Duodenal mucosa (tissue), 2 donors: ENCODE measurements at regions not wholly inside any gene's neighbourhood (a gene's known extent, or its start where the extent isn't known, plus 50 kb on each side); places are given as distances from the start of the nearest gene placed in this dataset.

Experiments used
- H3K27ac ChIP-seq: one replicate; pipeline ENCODE4 v1.7.0; 2013; ENCODE audit warnings: low read depth, low read length
- H3K27me3 ChIP-seq, 2 donors: one replicate each; pipeline ENCODE4 v1.7.0; 2013; ENCODE audit warnings: low read length in 2 of 2, control low read depth in 1 of 2; ENCODE audit not compliant: insufficient read depth in 2 of 2, control insufficient read depth in 1 of 2
- H3K36me3 ChIP-seq, 2 donors: one replicate each; pipeline ENCODE4 v1.7.0; 2013; ENCODE audit warnings: low read length in 2 of 2, control low read depth in 1 of 2; ENCODE audit not compliant: insufficient read depth in 2 of 2, control insufficient read depth in 1 of 2
- H3K4me1 ChIP-seq, 2 donors: one replicate each; pipeline ENCODE4 v1.7.0; 2013; ENCODE audit warnings: low read length in 2 of 2, control low read depth in 1 of 2; ENCODE audit not compliant: insufficient read depth in 2 of 2, control insufficient read depth in 1 of 2
- H3K4me3 ChIP-seq, 2 donors: one replicate each; pipeline ENCODE4 v1.7.0; 2013; ENCODE audit warnings: low read length in 2 of 2, low read depth in 1 of 2
- H3K9ac ChIP-seq, 2 donors: one replicate each; pipeline ENCODE4 v1.7.0; 2013; ENCODE audit warnings: low read length in 2 of 2, low read depth in 1 of 2
- H3K9me3 ChIP-seq, 2 donors: one replicate each; pipeline ENCODE4 v1.7.0; 2013; ENCODE audit warnings: low read length in 2 of 2, control low read depth in 1 of 2; ENCODE audit not compliant: control insufficient read depth in 1 of 2

DNA sequence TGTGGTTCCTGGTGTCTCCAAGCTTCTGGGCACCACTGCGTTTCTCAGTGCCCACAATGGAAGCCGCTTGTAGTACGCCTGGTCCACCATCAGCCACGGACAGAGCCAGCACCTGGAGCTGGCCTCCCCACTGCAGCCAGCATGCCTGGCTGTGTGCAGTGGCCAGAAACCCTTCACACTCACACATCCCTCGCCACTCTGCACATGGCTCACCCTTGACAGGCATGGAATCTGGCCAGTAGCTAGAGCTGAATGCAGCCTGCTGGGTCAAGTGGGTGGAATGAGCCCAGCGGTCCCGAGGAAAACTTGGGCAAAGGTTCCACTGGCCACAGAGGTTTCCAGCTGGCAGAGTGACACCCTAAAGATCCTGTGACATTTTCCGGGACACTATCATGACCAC lies 146.0 kb upstream of the ADO start:
- Histone ChIP-seq H3K9me3 (no peaks in the 10 kb centered on the region), H3K4me3 (no peak overlapping the region), H3K36me3 (no peaks in the 10 kb centered on the region), H3K9ac (no peak overlapping the region), H3K27me3 (no peaks in the 10 kb centered on the region), H3K27ac (no peak overlapping the region), H3K4me1 (no peaks in the 10 kb centered on the region)

DNA sequence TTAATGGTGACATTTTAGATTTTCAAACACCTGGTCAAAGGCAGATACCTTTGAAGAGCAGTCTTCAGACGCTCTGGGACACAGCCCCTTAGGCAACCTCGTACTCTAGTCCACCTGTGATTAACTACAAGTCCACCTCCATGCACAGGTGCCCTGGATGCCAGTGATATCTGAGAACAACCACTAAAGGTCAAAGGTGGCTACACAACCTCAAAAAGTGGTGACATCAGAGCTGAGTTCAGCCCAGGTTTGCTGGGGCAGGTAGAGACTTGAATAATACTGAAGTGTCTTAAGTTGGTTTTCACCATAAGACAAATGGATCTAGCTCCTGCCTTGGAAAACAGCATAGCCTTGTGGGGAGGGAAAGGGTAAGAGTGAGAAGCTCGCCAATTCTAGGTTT lies 143.4 kb upstream of the ADO start:
- no peak overlapping the region for H3K27ac ChIP-seq
- H3K4me1 ChIP-seq: no peaks in the 10 kb centered on the region
- no peak overlapping the region for H3K4me3 ChIP-seq
- no peaks in the 10 kb centered on the region for H3K36me3 ChIP-seq
- no peaks in the 10 kb centered on the region for H3K9me3 ChIP-seq
- H3K27me3 ChIP-seq: no peaks in the 10 kb centered on the region
- no peak overlapping the region for H3K9ac ChIP-seq

DNA sequence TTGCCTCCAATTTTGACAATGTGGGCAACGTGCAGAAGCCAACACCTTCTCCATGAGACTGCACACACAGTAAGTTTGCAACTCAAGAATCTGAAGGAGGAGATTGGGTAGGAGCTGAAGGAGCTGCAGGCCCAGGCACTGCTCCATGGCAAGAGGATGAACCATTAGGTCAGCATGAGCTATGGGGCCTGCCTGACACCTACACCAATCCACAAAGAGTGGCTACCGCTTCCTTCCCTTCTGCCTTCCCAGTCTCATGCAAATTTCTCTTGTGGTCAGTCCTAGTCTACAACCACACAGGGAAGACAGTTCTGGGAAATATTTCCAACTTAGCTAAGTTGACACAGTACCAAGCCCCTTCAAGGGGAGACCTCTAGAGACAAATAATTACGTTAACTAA lies 142.0 kb upstream of the ADO start:
- Histone ChIP-seq H3K9ac (no peak overlapping the region), H3K4me3 (no peak overlapping the region), H3K36me3 (no peaks in the 10 kb centered on the region)

DNA sequence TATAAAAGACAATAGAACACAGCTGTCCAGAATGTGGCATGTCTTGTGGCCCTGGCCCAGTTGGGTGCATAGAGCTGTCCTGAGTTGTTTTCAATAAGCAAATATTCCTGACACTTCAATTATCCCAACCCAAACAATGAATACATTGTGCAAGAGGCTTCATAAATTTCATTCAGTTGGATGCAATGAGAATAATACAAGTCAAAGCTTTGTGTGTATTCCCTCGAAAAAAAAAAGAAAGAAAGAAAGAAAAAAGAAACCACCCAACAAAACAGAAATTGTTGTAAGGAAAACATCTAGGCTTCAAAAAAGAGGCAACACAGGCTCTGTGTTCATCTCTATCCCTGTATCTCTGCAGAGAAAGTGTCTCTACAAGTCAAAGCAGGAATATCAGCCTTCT lies 138.7 kb upstream of the ADO start:
- Histone ChIP-seq H3K9me3 (no peaks in the 10 kb centered on the region), H3K9ac (no peak overlapping the region), H3K36me3 (no peaks in the 10 kb centered on the region), H3K27me3 (no peaks in the 10 kb centered on the region), H3K27ac (no peak overlapping the region), H3K4me1 (no peaks in the 10 kb centered on the region), H3K4me3 (no peak overlapping the region)

More for the DNA sequence above, 142.0 kb upstream of the ADO start:
- Histone ChIP-seq H3K27ac (no peak overlapping the region), H3K9me3 (no peaks in the 10 kb centered on the region), H3K27me3 (no peaks in the 10 kb centered on the region), H3K4me1 (no peaks in the 10 kb centered on the region)

DNA sequence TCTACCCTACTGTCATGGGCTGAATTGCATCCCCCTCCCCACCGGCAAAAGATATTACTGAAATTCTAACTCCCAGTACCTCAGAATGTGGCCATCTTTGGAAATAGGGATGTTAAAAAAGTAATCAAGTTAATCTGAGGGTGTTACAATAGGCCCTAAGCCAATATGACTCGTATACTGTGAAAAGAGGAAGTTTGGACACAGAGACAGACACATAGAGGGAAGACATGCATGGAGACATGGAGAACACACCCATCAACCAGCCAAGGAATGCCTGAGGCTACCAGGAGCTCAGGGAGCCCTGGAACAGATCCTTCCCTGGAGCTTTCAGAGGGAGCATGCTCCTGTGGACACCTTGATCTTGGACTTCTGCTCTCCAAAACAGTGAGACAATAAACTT lies 138.2 kb upstream of the ADO start:
- Histone ChIP-seq H3K4me3 (no peak overlapping the region), H3K4me1 (no peaks in the 10 kb centered on the region), H3K36me3 (no peaks in the 10 kb centered on the region), H3K27ac (no peak overlapping the region), H3K9me3 (no peaks in the 10 kb centered on the region), H3K9ac (no peak overlapping the region), H3K27me3 (no peaks in the 10 kb centered on the region)

DNA sequence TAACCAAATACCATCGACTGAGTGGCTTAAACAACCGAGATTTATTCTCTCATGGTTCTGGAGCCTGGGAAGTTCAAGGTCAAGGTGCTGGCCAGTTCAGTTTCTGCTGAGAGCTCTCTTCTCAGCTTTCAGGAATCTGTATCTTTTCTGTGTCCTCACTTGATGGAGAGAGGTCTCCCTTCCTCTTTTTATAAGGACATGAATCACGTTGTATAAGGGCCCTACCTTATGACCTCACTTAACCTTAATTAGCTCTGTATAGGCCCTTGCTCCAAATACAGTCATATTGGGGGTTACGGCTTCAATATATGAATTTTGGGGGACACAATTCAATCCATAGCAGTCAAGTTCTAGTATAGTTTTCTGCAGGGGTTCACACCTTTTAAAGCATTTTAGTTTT lies 135.2 kb upstream of the ADO start:
- H3K9me3 ChIP-seq: no peaks in the 10 kb centered on the region
- no peaks in the 10 kb centered on the region for H3K27me3 ChIP-seq
- no peak overlapping the region for H3K4me3 ChIP-seq
- no peak overlapping the region for H3K27ac ChIP-seq
- no peak overlapping the region for H3K9ac ChIP-seq
- H3K4me1 ChIP-seq: no peaks in the 10 kb centered on the region
- H3K36me3 ChIP-seq: no peaks in the 10 kb centered on the region

DNA sequence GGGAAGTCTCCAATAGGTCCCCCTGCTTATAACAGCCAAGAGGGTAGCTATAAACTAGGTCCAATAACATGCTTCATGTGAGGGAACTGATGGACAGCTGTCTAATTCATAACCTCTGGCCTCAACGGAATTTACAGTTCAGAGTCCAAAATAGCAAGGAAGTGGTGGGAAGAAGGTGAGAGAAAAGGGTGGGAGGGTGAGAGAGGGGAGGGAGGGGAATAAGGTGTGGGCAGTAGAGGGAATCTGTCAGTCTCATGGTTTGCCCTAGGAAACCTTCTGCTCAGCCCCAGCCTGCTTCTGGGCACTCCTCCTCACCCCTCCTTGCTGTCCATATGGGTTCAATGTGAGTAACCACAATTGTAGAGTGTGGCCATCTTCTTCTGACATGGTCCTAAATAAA lies 133.4 kb upstream of the ADO start:
- Histone ChIP-seq H3K36me3 (no peaks in the 10 kb centered on the region), H3K4me3 (no peak overlapping the region), H3K27me3 (no peaks in the 10 kb centered on the region), H3K9ac (no peak overlapping the region), H3K27ac (no peak overlapping the region), H3K9me3 (no peaks in the 10 kb centered on the region), H3K4me1 (no peaks in the 10 kb centered on the region)

DNA sequence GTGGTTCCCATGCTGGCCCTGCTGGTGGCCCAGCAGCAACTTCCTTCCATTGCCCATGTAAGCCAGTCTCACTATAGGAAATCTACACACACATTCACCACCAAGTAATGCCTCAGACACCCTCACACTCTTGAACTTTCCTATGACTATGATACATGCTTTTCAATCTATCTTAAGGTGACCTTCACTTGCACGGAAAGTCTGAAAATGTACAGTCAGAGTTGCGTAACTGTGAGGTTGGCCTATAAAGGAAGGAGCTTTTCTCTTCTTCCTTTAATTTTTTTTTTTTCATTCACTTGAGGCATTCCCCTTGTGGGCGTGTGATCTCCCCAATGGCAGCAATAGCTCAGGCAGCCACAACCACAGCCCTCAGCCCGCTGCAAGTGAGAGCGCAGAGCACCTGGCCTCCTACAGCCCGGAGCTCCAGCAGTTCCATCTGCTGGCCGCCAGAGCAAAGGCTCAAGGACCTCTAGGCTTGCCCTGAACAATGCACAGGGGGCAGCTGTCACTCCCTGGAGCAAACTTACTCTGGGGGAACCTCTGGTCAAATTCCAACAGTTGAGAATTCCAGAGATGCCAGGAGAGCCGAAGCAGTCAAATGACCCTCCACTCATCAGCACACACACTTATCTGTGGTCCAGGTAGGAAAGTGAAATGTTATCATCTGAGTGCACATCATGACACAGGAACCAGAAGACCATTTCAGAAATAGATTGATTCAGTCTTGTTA lies 123.1 kb upstream of the ADO start:
- Histone ChIP-seq H3K4me3 (no peak overlapping the region), H3K36me3 (no peaks in the 10 kb centered on the region), H3K9ac (no peak overlapping the region), H3K27me3 (no peaks in the 10 kb centered on the region), H3K27ac (no peak overlapping the region), H3K4me1 (no peaks in the 10 kb centered on the region), H3K9me3 (no peaks in the 10 kb centered on the region)

DNA sequence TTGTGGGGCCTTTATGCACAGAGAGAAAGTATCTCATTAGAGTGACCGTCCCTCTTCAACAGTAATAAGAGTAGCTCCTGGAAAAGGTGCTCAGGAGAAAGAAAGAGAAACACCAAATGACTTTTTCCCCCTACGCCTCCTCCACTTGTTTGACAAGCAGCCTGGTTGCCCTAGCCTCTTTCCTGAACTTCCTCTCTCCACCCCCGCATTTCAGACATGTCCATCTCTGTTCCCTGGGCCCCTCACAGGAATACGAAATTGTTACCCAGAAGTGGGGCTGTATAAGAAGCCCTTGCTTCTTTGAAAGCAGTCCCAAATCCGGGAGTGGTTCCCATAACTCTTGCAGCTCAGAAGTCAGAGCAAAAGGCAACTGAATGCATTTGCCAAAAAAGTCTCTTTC lies 119.6 kb upstream of the ADO start:
- H3K27me3 ChIP-seq: no peaks in the 10 kb centered on the region
- H3K9ac ChIP-seq: no peak overlapping the region
- H3K4me3 ChIP-seq: no peak overlapping the region
- no peak overlapping the region for H3K27ac ChIP-seq
- H3K36me3 ChIP-seq: no peaks in the 10 kb centered on the region
- no peaks in the 10 kb centered on the region for H3K4me1 ChIP-seq
- no peaks in the 10 kb centered on the region for H3K9me3 ChIP-seq

DNA sequence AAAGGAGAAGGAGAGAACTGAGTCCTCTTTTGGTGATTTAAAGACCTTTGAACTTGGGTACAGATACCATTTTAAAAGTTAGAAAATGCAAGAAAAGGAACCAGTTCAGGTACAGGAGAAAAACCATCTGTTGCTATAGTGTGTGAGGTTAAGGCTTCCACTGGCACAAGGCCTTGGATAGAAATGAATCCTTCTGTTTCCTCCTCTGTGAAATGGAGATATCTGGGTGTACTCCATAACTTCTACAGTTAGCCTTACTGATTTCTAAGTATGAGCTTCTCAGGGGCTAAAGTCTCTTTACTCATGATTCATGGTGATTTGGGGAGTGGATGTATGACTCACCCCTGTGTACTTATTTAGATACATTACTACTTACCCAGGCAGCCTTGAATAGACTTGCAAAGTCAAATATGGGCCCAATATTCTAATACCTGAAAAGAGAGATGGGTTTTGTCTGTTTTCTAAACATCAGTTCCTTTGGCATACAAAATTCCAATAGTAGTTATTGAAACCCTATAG lies 117.2 kb upstream of the ADO start:
- Histone ChIP-seq H3K27ac (no peak overlapping the region), H3K9me3 (no peaks in the 10 kb centered on the region), H3K4me3 (no peak overlapping the region), H3K36me3 (no peaks in the 10 kb centered on the region), H3K27me3 (no peaks in the 10 kb centered on the region), H3K4me1 (peaks cover 2 to 7% of the 10 kb centered on the region in 2 donors), H3K9ac (no peak overlapping the region)
